Loucy (cell line): ENCODE measurements at regions not wholly inside any gene's neighbourhood (a gene's known extent, or its start where the extent isn't known, plus 50 kb on each side); places are given as distances from the start of the nearest gene placed in this dataset.

Experiments used
- CTCF ChIP-seq: fragments of 200-600 bp; sonication (generic); conservative IDR thresholded peaks from 2 replicates; pipeline ENCODE4 v1.5.1; 2014; ENCODE audit warnings: mild to moderate bottlenecking, antibody characterized with exemption, low read length
- EZH2phosphoT487 ChIP-seq: fragments of 200-600 bp; IDR thresholded peaks from 2 replicates; pipeline ENCODE4 v1.6.1; 2018; ENCODE audit warnings: antibody characterized with exemption, mild to moderate bottlenecking, moderate library complexity, borderline replicate concordance

DNA sequence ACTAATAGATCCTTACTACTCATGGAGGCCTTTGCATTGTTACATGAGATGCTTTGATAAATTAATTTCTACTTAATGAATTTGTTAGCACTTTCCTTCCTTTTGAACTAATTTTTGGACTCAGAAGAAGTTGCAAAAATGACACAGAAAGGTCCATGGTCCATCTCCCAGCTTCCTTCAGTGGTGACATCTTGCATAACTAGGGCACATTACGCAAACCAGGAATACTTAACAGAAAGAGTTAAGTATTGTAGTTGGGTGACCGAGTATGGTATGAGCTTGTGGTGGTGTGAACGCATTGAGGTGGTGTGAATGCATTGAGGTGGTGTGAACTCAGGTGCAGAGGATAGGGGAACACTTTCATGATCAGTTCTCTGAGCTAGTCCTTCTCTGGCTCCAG lies 151.1 kb upstream of the TWIST2 start:
- no peak for TF ChIP-seq CTCF
- no peak for TF ChIP-seq EZH2phosphoT487
